Loucy (cell line): ENCODE measurements at regions not wholly inside any gene's neighbourhood (a gene's known extent, or its start where the extent isn't known, plus 50 kb on each side); places are given as distances from the start of the nearest gene placed in this dataset.

Source experiments
- H2AFZ ChIP-seq: fragments of 200-600 bp; sonication (generic); 2 replicates; pipeline ENCODE4 v1.6.0; 2016; ENCODE audit warnings: antibody characterized with exemption, mild to moderate bottlenecking, low read length, moderate library complexity
- H3F3A ChIP-seq: fragments of 200-600 bp; 2 replicates; pipeline ENCODE4 v1.6.0; 2016; ENCODE audit warnings: antibody characterized with exemption, low read depth, mild to moderate bottlenecking
- H3K27me3 ChIP-seq: fragments of 200-600 bp; sonication (generic); 2 replicates; pipeline ENCODE4 v1.6.1; 2014; ENCODE audit warnings: low read length, mild to moderate bottlenecking; ENCODE audit not compliant: insufficient read depth, poor library complexity, severe bottlenecking
- H3K36me3 ChIP-seq: fragments of 200-600 bp; sonication (generic); 2 replicates; pipeline ENCODE4 v1.6.1; 2016; ENCODE audit warnings: low read length; ENCODE audit not compliant: insufficient read depth
- H3K4me1 ChIP-seq: fragments of 200-600 bp; sonication (generic); 2 replicates; pipeline ENCODE4 v1.5.1; 2014; ENCODE audit warnings: low read length, mild to moderate bottlenecking; ENCODE audit not compliant: insufficient read depth, poor library complexity, severe bottlenecking
- H3K4me2 ChIP-seq: fragments of 200-600 bp; sonication (generic); 2 replicates; pipeline ENCODE4 v1.6.0; 2014; ENCODE audit warnings: antibody characterized with exemption, low read length, low read depth, mild to moderate bottlenecking; ENCODE audit not compliant: poor library complexity, severe bottlenecking
- H3K4me3 ChIP-seq: fragments of 200-600 bp; sonication (generic); 2 replicates; pipeline ENCODE4 v1.5.1; 2014; ENCODE audit warnings: low read length, mild to moderate bottlenecking, mixed read lengths; ENCODE audit not compliant: poor library complexity, severe bottlenecking
- H3K79me2 ChIP-seq: fragments of 200-600 bp; sonication (generic); 2 replicates; pipeline ENCODE4 v1.6.1; 2014; ENCODE audit warnings: low read length; ENCODE audit not compliant: insufficient read depth
- H3K9ac ChIP-seq: fragments of 200-600 bp; sonication (generic); 2 replicates; pipeline ENCODE4 v1.6.0; 2014; ENCODE audit warnings: mild to moderate bottlenecking, low read depth, low read length, moderate library complexity; ENCODE audit not compliant: poor library complexity, severe bottlenecking
- H3K9me2 ChIP-seq: fragments of 200-600 bp; sonication (generic); replicated peaks from 2 replicates; pipeline ENCODE4 v1.6.1; 2016; ENCODE audit warnings: low read depth, low read length, mixed read lengths
- H3K9me3 ChIP-seq: fragments of 200-600 bp; sonication (generic); 2 replicates; pipeline ENCODE4 v1.6.1; 2014; ENCODE audit warnings: mild to moderate bottlenecking, antibody characterized with exemption, low read length, low read depth; ENCODE audit not compliant: insufficient read depth
- H4K20me1 ChIP-seq: fragments of 200-600 bp; sonication (generic); 2 replicates; pipeline ENCODE4 v1.6.0; 2014; ENCODE audit warnings: antibody characterized with exemption, low read length, mild to moderate bottlenecking; ENCODE audit not compliant: insufficient read depth, poor library complexity, severe bottlenecking
- CTCF ChIP-seq: fragments of 200-600 bp; sonication (generic); conservative IDR thresholded peaks from 2 replicates; pipeline ENCODE4 v1.5.1; 2014; ENCODE audit warnings: mild to moderate bottlenecking, antibody characterized with exemption, low read length
- EZH2phosphoT487 ChIP-seq: fragments of 200-600 bp; IDR thresholded peaks from 2 replicates; pipeline ENCODE4 v1.6.1; 2018; ENCODE audit warnings: antibody characterized with exemption, mild to moderate bottlenecking, moderate library complexity, borderline replicate concordance

GRCh38 chr12:58647495-58647894, 272.8 kb downstream of the LRIG3 start:
- H3K4me2 ChIP-seq, result no peak overlapping the region
- no peak overlapping the region for H3K4me3 ChIP-seq
- no peaks in the 10 kb centered on the region for H3K27me3 ChIP-seq
- H3K4me1 ChIP-seq, result peaks cover 7% of the 10 kb centered on the region
- TF ChIP-seq CTCF (no peak), EZH2phosphoT487 (no peak)
- no peaks in the 10 kb centered on the region for H4K20me1 ChIP-seq
- peaks cover under 1% of the 10 kb centered on the region; the same call in 1 of the 2 replicates for H3K9me3 ChIP-seq
- H2AFZ ChIP-seq, result no peak overlapping the region
- no peaks in the 10 kb centered on the region for H3K36me3 ChIP-seq
- H3K9me2 ChIP-seq, result no peaks in the 10 kb centered on the region
- no peaks in the 10 kb centered on the region for H3F3A ChIP-seq
- H3K79me2 ChIP-seq, result no peaks in the 10 kb centered on the region
- no peak overlapping the region for H3K9ac ChIP-seq

- Histone ChIP-seq H2AFZ (0 out of 2 replicates have a peak overlapping the region, but pooled peaks have one; percentile 1), H3K9me3 (peaks cover 4% of the 10 kb centered on the region), H3K36me3 (no peaks in the 10 kb centered on the region), H3K79me2 (no peaks in the 10 kb centered on the region), H3K4me3 (no peak overlapping the region), H3K4me2 (no peak overlapping the region), H3K27me3 (no peaks in the 10 kb centered on the region), H4K20me1 (no peaks in the 10 kb centered on the region), H3K9ac (no peak overlapping the region), H3K4me1 (peaks cover 7% of the 10 kb centered on the region), H3F3A (no peaks in the 10 kb centered on the region), H3K9me2 (no peaks in the 10 kb centered on the region)
- TF ChIP-seq EZH2phosphoT487 (no peak), CTCF (no peak)
Measured at GRCh38 chr12:58648176-58648575, 272.1 kb downstream of the LRIG3 start.

- Histone ChIP-seq H3K36me3 (no peaks in the 10 kb centered on the region), H3F3A (no peaks in the 10 kb centered on the region), H2AFZ (no peak overlapping the region), H3K9ac (no peak overlapping the region), H3K9me3 (peaks cover 9% of the 10 kb centered on the region), H3K79me2 (no peaks in the 10 kb centered on the region), H3K4me1 (peaks cover 7% of the 10 kb centered on the region), H3K4me3 (no peak overlapping the region), H3K27me3 (no peaks in the 10 kb centered on the region), H4K20me1 (no peaks in the 10 kb centered on the region), H3K4me2 (no peak overlapping the region), H3K9me2 (no peaks in the 10 kb centered on the region)
- no peak for TF ChIP-seq EZH2phosphoT487
- no peak for TF ChIP-seq CTCF
Measured at GRCh38 chr12:58651850-58652249, 268.5 kb downstream of the LRIG3 start.
